Effector memory CD8-positive, alpha-beta T cell (primary cell): ENCODE measurements at regions not wholly inside any gene's neighbourhood (a gene's known extent, or its start where the extent isn't known, plus 50 kb on each side); places are given as distances from the start of the nearest gene placed in this dataset.

Experiments used
- ATAC-seq: fragments of 150-1000 bp; cut with Tn5 transposase; replicated peaks from 2 replicates; pipeline ENCODE4 v1.10.0; 2021; ENCODE audit warnings: mild to moderate bottlenecking, moderate library complexity
- DNase-seq, 3 experiments: peaks; one replicate each; pipeline ENCODE4 v3.0.0; 2021
- H3K27ac Mint-ChIP-seq, 2 donors: one replicate each; pipeline ENCODE4 v1.8.0; 2022; ENCODE audit warnings: mild to moderate bottlenecking in 2 of 2, mixed read lengths in 2 of 2, moderate library complexity in 2 of 2
- H3K27me3 Mint-ChIP-seq, 2 donors: one replicate each; pipeline ENCODE4 v1.8.0; 2022; ENCODE audit warnings: mixed read lengths in 2 of 2
- H3K36me3 Mint-ChIP-seq: one replicate; pipeline ENCODE4 v1.8.0; 2022; ENCODE audit warnings: mild to moderate bottlenecking, moderate library complexity, mixed read lengths; ENCODE audit not compliant: insufficient read depth
- H3K4me1 Mint-ChIP-seq, 2 donors: one replicate each; pipeline ENCODE4 v1.8.0; 2022; ENCODE audit warnings: low read depth in 2 of 2, mixed read lengths in 2 of 2
- H3K4me3 Mint-ChIP-seq, 2 donors: one replicate each; pipeline ENCODE4 v1.8.0; 2022; ENCODE audit warnings: mild to moderate bottlenecking in 2 of 2, mixed read lengths in 2 of 2, moderate library complexity in 2 of 2
- H3K9me3 Mint-ChIP-seq, 2 donors: one replicate each; pipeline ENCODE4 v1.8.0; 2022; ENCODE audit warnings: mixed read lengths in 2 of 2

GRCh38 chr1:218813237-218813636 is 360.4 kb upstream of the LYPLAL1 start:
- no peaks in the 10 kb centered on the region for H3K4me1 Mint-ChIP-seq

GRCh38 chr1:218815076-218815475 is 358.6 kb upstream of the LYPLAL1 start:
- Mint-ChIP-seq H3K4me1 (no peaks in the 10 kb centered on the region), H3K4me3 (no peak overlapping the region), H3K27ac (no peak overlapping the region), H3K27me3 (no peaks in the 10 kb centered on the region), H3K36me3 (no peaks in the 10 kb centered on the region), H3K9me3 (no peaks in the 10 kb centered on the region)
- DNase-seq (no peak), ATAC-seq (no peak)

More at GRCh38 chr1:218813237-218813636, 360.4 kb upstream of the LYPLAL1 start:
- H3K27me3 Mint-ChIP-seq: no peaks in the 10 kb centered on the region
- H3K36me3 Mint-ChIP-seq: no peaks in the 10 kb centered on the region
- no peak overlapping the region for H3K4me3 Mint-ChIP-seq
- DNase-seq (no peak), ATAC-seq (no peak)
- no peak overlapping the region for H3K27ac Mint-ChIP-seq
- H3K9me3 Mint-ChIP-seq: peaks cover 3 to 6% of the 10 kb centered on the region in 2 donors

GRCh38 chr1:218817071-218817470 is 356.6 kb upstream of the LYPLAL1 start:
- Mint-ChIP-seq H3K27ac (no peak overlapping the region), H3K9me3 (peaks cover 0 to 8% of the 10 kb centered on the region in 2 donors), H3K36me3 (no peaks in the 10 kb centered on the region), H3K4me1 (no peaks in the 10 kb centered on the region), H3K4me3 (no peak overlapping the region), H3K27me3 (no peaks in the 10 kb centered on the region)
- ATAC-seq: no peak
- no peak for DNase-seq

GRCh38 chr1:218817691-218818465 is 355.8 kb upstream of the LYPLAL1 start:
- ATAC-seq: no peak

GRCh38 chr1:218823291-218823900 is 350.3 kb upstream of the LYPLAL1 start:
- no peak for DNase-seq
- H3K4me3 Mint-ChIP-seq: no peak overlapping the region
- H3K9me3 Mint-ChIP-seq: peaks cover 5 to 8% of the 10 kb centered on the region in 2 donors
- H3K4me1 Mint-ChIP-seq: no peaks in the 10 kb centered on the region
- H3K27ac Mint-ChIP-seq: no peak overlapping the region
- H3K36me3 Mint-ChIP-seq: no peaks in the 10 kb centered on the region
- ATAC-seq: no peak
- no peaks in the 10 kb centered on the region for H3K27me3 Mint-ChIP-seq

More at GRCh38 chr1:218817691-218818465, 355.8 kb upstream of the LYPLAL1 start:
- Mint-ChIP-seq H3K36me3 (no peaks in the 10 kb centered on the region), H3K4me3 (no peak overlapping the region), H3K27ac (no peak overlapping the region), H3K4me1 (no peaks in the 10 kb centered on the region), H3K27me3 (no peaks in the 10 kb centered on the region), H3K9me3 (peaks cover 0 to 8% of the 10 kb centered on the region in 2 donors)
- no peak for DNase-seq

- no peak for ATAC-seq
- no peak for DNase-seq
- H3K4me3 Mint-ChIP-seq: no peak overlapping the region
- H3K4me1 Mint-ChIP-seq: no peaks in the 10 kb centered on the region
- H3K36me3 Mint-ChIP-seq: no peaks in the 10 kb centered on the region
- peaks cover 0 to 5% of the 10 kb centered on the region in 2 donors for H3K9me3 Mint-ChIP-seq
- H3K27me3 Mint-ChIP-seq: no peaks in the 10 kb centered on the region
- H3K27ac Mint-ChIP-seq: no peak overlapping the region
Measured at GRCh38 chr1:218827486-218827885, 346.2 kb upstream of the LYPLAL1 start.

GRCh38 chr1:218828125-218828650 is 345.5 kb upstream of the LYPLAL1 start:
- DNase-seq (no peak), ATAC-seq (no peak)
- Mint-ChIP-seq H3K27ac (no peak overlapping the region), H3K9me3 (peaks cover 0 to 5% of the 10 kb centered on the region in 2 donors), H3K4me3 (no peak overlapping the region), H3K27me3 (no peaks in the 10 kb centered on the region), H3K36me3 (no peaks in the 10 kb centered on the region), H3K4me1 (no peaks in the 10 kb centered on the region)

- no peaks in the 10 kb centered on the region for H3K36me3 Mint-ChIP-seq
- no peak overlapping the region for H3K27ac Mint-ChIP-seq
- no peak overlapping the region for H3K4me3 Mint-ChIP-seq
- no peaks in the 10 kb centered on the region for H3K4me1 Mint-ChIP-seq
- DNase-seq (no peak), ATAC-seq (no peak)
- H3K9me3 Mint-ChIP-seq: peaks cover 0 to 5% of the 10 kb centered on the region in 2 donors
- no peaks in the 10 kb centered on the region for H3K27me3 Mint-ChIP-seq
Measured at GRCh38 chr1:218829097-218829496, 344.6 kb upstream of the LYPLAL1 start.

GRCh38 chr1:218835609-218836008 is 338.1 kb upstream of the LYPLAL1 start:
- H3K27me3 Mint-ChIP-seq: no peaks in the 10 kb centered on the region
- no peak for DNase-seq
- ATAC-seq: no peak
- no peak overlapping the region for H3K4me3 Mint-ChIP-seq
- no peaks in the 10 kb centered on the region for H3K36me3 Mint-ChIP-seq
- H3K27ac Mint-ChIP-seq: no peak overlapping the region
- peaks cover 7 to 8% of the 10 kb centered on the region in 2 donors for H3K9me3 Mint-ChIP-seq
- no peaks in the 10 kb centered on the region for H3K4me1 Mint-ChIP-seq

- no peaks in the 10 kb centered on the region for H3K4me1 Mint-ChIP-seq
- peaks cover 7 to 8% of the 10 kb centered on the region in 2 donors for H3K9me3 Mint-ChIP-seq
- H3K27me3 Mint-ChIP-seq: no peaks in the 10 kb centered on the region
- DNase-seq: no peak
- H3K36me3 Mint-ChIP-seq: no peaks in the 10 kb centered on the region
- H3K4me3 Mint-ChIP-seq: no peak overlapping the region
- ATAC-seq: no peak
- H3K27ac Mint-ChIP-seq: no peak overlapping the region
Measured at GRCh38 chr1:218836264-218836663, 337.4 kb upstream of the LYPLAL1 start.

- DNase-seq: no peak
- Mint-ChIP-seq H3K4me1 (no peaks in the 10 kb centered on the region), H3K9me3 (peaks cover 7 to 8% of the 10 kb centered on the region in 2 donors), H3K4me3 (no peak overlapping the region), H3K36me3 (no peaks in the 10 kb centered on the region), H3K27me3 (no peaks in the 10 kb centered on the region), H3K27ac (no peak overlapping the region)
- ATAC-seq: no peak
Measured at GRCh38 chr1:218837051-218837450, 336.6 kb upstream of the LYPLAL1 start.

GRCh38 chr1:218845589-218845988 is 328.1 kb upstream of the LYPLAL1 start:
- Mint-ChIP-seq H3K9me3 (peaks cover 8 to 10% of the 10 kb centered on the region in 2 donors), H3K4me3 (no peak overlapping the region), H3K4me1 (no peaks in the 10 kb centered on the region), H3K27me3 (no peaks in the 10 kb centered on the region), H3K36me3 (no peaks in the 10 kb centered on the region), H3K27ac (no peak overlapping the region)
- DNase-seq: no peak
- no peak for ATAC-seq

- Mint-ChIP-seq H3K4me1 (no peaks in the 10 kb centered on the region), H3K9me3 (peaks cover 8 to 10% of the 10 kb centered on the region in 2 donors), H3K27me3 (no peaks in the 10 kb centered on the region), H3K27ac (no peak overlapping the region), H3K4me3 (no peak overlapping the region), H3K36me3 (no peaks in the 10 kb centered on the region)
- ATAC-seq (no peak), DNase-seq (no peak)
Measured at GRCh38 chr1:218846181-218846580, 327.5 kb upstream of the LYPLAL1 start.
